ENCODE measurements at regions not wholly inside any gene's neighbourhood (a gene's known extent, or its start where the extent isn't known, plus 50 kb on each side); places are given as distances from the start of the nearest gene placed in this dataset.

- Histone ChIP-seq H3K4me1 (ENCODE audit: control insufficient read depth in 5 of 5, insufficient read depth in 5 of 5, low read length in 5 of 5) (peaks cover 0 to 3% (median 0%) of the 10 kb centered on the region in 5 donors), H3K9me3 (ENCODE audit: control insufficient read depth in 4 of 4, insufficient read depth in 3 of 4, low read length in 3 of 4) (peaks cover 0 to 2% (median 0%) of the 10 kb centered on the region in 4 donors), H3K4me3 (no peak overlapping the region), H3K27me3 (ENCODE audit: control insufficient read depth in 3 of 3, insufficient read depth in 3 of 3, low read length in 2 of 3) (peaks cover 0 to 2% (median 0%) of the 10 kb centered on the region in 3 donors), H3K27ac (ENCODE audit: low read depth in 1 of 2, low read length in 1 of 2) (no peak overlapping the region), H3K36me3 (ENCODE audit: control insufficient read depth in 4 of 4, insufficient read depth in 4 of 4, low read length in 4 of 4) (no peaks in the 10 kb centered on the region), H3K9ac (ENCODE audit: insufficient read depth in 1 of 2, low read length in 2 of 2) (no peak overlapping the region)
- DNase-seq (no peak), ATAC-seq (ENCODE audit: insufficient read depth, low FRiP score) (no peak)
- no peak for TF ChIP-seq CTCF (IDR thresholded peaks at IDR 0.05; ENCODE audit: control extremely low read depth, extremely low read depth)
- WGBS, 2 donors: 80 to 84% methylated on average over 7 of the region's 7 CpGs
Measured at GRCh38 chr11:119935349-119935925, 202.5 kb downstream of the TRIM29 start.

- no peaks in the 10 kb centered on the region for H3K36me3 ChIP-seq (ENCODE audit: control insufficient read depth in 4 of 4, insufficient read depth in 4 of 4, low read length in 4 of 4)
- ATAC-seq (ENCODE audit: insufficient read depth, low FRiP score): no peak
- H3K27ac ChIP-seq (ENCODE audit: low read depth in 1 of 2, low read length in 1 of 2): no peak overlapping the region
- WGBS, 2 donors: 72 to 79% methylated on average over 5 of the region's 5 CpGs
- no peak for TF ChIP-seq CTCF (IDR thresholded peaks at IDR 0.05; ENCODE audit: control extremely low read depth, extremely low read depth)
- H3K27me3 ChIP-seq (ENCODE audit: control insufficient read depth in 3 of 3, insufficient read depth in 3 of 3, low read length in 2 of 3): peaks cover 0 to 2% (median 0%) of the 10 kb centered on the region in 3 donors
- peaks cover 0 to 2% (median 0%) of the 10 kb centered on the region in 4 donors for H3K9me3 ChIP-seq (ENCODE audit: control insufficient read depth in 4 of 4, insufficient read depth in 3 of 4, low read length in 3 of 4)
- peaks cover 0 to 3% (median 0%) of the 10 kb centered on the region in 5 donors for H3K4me1 ChIP-seq (ENCODE audit: control insufficient read depth in 5 of 5, insufficient read depth in 5 of 5, low read length in 5 of 5)
- DNase-seq: no peak
- H3K9ac ChIP-seq (ENCODE audit: insufficient read depth in 1 of 2, low read length in 2 of 2): no peak overlapping the region
- no peak overlapping the region for H3K4me3 ChIP-seq
Measured at GRCh38 chr11:119934866-119935265, 203.0 kb downstream of the TRIM29 start.

- ATAC-seq (ENCODE audit: insufficient read depth, low FRiP score) (no peak), DNase-seq (no peak)
- H3K4me3 ChIP-seq: no peak overlapping the region
- no peaks in the 10 kb centered on the region for H3K9me3 ChIP-seq (ENCODE audit: control insufficient read depth in 4 of 4, insufficient read depth in 3 of 4, low read length in 3 of 4)
- peaks cover 0 to 3% (median 0%) of the 10 kb centered on the region in 5 donors for H3K4me1 ChIP-seq (ENCODE audit: control insufficient read depth in 5 of 5, insufficient read depth in 5 of 5, low read length in 5 of 5)
- H3K27ac ChIP-seq (ENCODE audit: low read depth in 1 of 2, low read length in 1 of 2): no peak overlapping the region
- no peak overlapping the region for H3K9ac ChIP-seq (ENCODE audit: insufficient read depth in 1 of 2, low read length in 2 of 2)
- H3K36me3 ChIP-seq (ENCODE audit: control insufficient read depth in 4 of 4, insufficient read depth in 4 of 4, low read length in 4 of 4): no peaks in the 10 kb centered on the region
- 89 to 93% methylated on average over 4 of the region's 4 CpGs for WGBS, 2 donors
- TF ChIP-seq CTCF (IDR thresholded peaks at IDR 0.05; ENCODE audit: control extremely low read depth, extremely low read depth): no peak
- peaks cover 0 to 2% (median 0%) of the 10 kb centered on the region in 3 donors for H3K27me3 ChIP-seq (ENCODE audit: control insufficient read depth in 3 of 3, insufficient read depth in 3 of 3, low read length in 2 of 3)
Measured at GRCh38 chr11:119934267-119934666, 203.6 kb downstream of the TRIM29 start.

GRCh38 chr11:119933584-119933983 lies 204.3 kb downstream of the TRIM29 start:
- WGBS, 2 donors: 39 to 40% methylated on average over 5 of the region's 5 CpGs
- Histone ChIP-seq H3K4me3 (no peak overlapping the region), H3K36me3 (ENCODE audit: control insufficient read depth in 4 of 4, insufficient read depth in 4 of 4, low read length in 4 of 4) (no peaks in the 10 kb centered on the region), H3K27ac (ENCODE audit: low read depth in 1 of 2, low read length in 1 of 2) (no peak overlapping the region), H3K9me3 (ENCODE audit: control insufficient read depth in 4 of 4, insufficient read depth in 3 of 4, low read length in 3 of 4) (no peaks in the 10 kb centered on the region), H3K27me3 (ENCODE audit: control insufficient read depth in 3 of 3, insufficient read depth in 3 of 3, low read length in 2 of 3) (peaks cover 0 to 2% (median 0%) of the 10 kb centered on the region in 3 donors), H3K4me1 (ENCODE audit: control insufficient read depth in 5 of 5, insufficient read depth in 5 of 5, low read length in 5 of 5) (peaks cover 0 to 3% (median 0%) of the 10 kb centered on the region in 5 donors), H3K9ac (ENCODE audit: insufficient read depth in 1 of 2, low read length in 2 of 2) (no peak overlapping the region)
- no peak for DNase-seq
- TF ChIP-seq CTCF (IDR thresholded peaks at IDR 0.05; ENCODE audit: control extremely low read depth, extremely low read depth): no peak
- no peak for ATAC-seq (ENCODE audit: insufficient read depth, low FRiP score)

Measured in lung (tissue), 11 donors.